ENCODE measurements at regions not wholly inside any gene's neighbourhood (a gene's known extent, or its start where the extent isn't known, plus 50 kb on each side); places are given as distances from the start of the nearest gene placed in this dataset.

- TF ChIP-seq, protein P1, sequence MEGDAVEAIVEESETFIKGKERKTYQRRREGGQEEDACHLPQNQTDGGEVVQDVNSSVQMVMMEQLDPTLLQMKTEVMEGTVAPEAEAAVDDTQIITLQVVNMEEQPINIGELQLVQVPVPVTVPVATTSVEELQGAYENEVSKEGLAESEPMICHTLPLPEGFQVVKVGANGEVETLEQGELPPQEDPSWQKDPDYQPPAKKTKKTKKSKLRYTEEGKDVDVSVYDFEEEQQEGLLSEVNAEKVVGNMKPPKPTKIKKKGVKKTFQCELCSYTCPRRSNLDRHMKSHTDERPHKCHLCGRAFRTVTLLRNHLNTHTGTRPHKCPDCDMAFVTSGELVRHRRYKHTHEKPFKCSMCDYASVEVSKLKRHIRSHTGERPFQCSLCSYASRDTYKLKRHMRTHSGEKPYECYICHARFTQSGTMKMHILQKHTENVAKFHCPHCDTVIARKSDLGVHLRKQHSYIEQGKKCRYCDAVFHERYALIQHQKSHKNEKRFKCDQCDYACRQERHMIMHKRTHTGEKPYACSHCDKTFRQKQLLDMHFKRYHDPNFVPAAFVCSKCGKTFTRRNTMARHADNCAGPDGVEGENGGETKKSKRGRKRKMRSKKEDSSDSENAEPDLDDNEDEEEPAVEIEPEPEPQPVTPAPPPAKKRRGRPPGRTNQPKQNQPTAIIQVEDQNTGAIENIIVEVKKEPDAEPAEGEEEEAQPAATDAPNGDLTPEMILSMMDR (IDR thresholded peaks at IDR 0.05; ENCODE audit: extremely low read depth in 1 of 2, insufficient read depth in 1 of 2, low read depth in 1 of 2, low read length in 2 of 2), result no peak
- no peak for TF ChIP-seq POLR2A (IDR thresholded peaks at IDR 0.05; ENCODE audit: low read depth, low read length)
- no peak for TF ChIP-seq JUN (IDR thresholded peaks at IDR 0.05; ENCODE audit: borderline replicate concordance, insufficient read depth, insufficient read length, low read depth)
- TF ChIP-seq POLR2AphosphoS5 (IDR thresholded peaks at IDR 0.05; ENCODE audit: insufficient read depth, low read depth, low read length), result no peak
Observed at GRCh38 chr5:27381686-27382085, 343.3 kb upstream of the CDH9 start.

Measured in endothelial cell of umbilical vein (primary cell).